ENCODE measurements at regions not wholly inside any gene's neighbourhood (a gene's known extent, or its start where the extent isn't known, plus 50 kb on each side); places are given as distances from the start of the nearest gene placed in this dataset.

GRCh38 chr11:116262370-116262769, 510.4 kb downstream of the BUD13 start:
- Histone ChIP-seq H3K36me3 (ENCODE audit: insufficient read depth, low read length) (no peaks in the 10 kb centered on the region), H3K27ac (ENCODE audit: low read depth, low read length, poor library complexity, severe bottlenecking) (no peak overlapping the region), H3K4me2 (ENCODE audit: low read length) (no peak overlapping the region), H2AFZ (ENCODE audit: low read length) (no peak overlapping the region), H4K20me1 (ENCODE audit: insufficient read depth, low read length) (no peaks in the 10 kb centered on the region), H3K9me2 (ENCODE audit: low read depth, low read length) (no peaks in the 10 kb centered on the region), H3K4me1 (ENCODE audit: insufficient read depth, low read length, severe bottlenecking) (no peaks in the 10 kb centered on the region), H3K79me2 (ENCODE audit: insufficient read depth, low read length) (no peaks in the 10 kb centered on the region), H3K27me3 (ENCODE audit: insufficient read depth, low read length) (no peaks in the 10 kb centered on the region), H3F3A (ENCODE audit: insufficient read depth, low read length) (no peaks in the 10 kb centered on the region), H3K9me3 (ENCODE audit: low read length) (no peaks in the 10 kb centered on the region), H3K4me3 (ENCODE audit: low read depth, low read length, poor library complexity, severe bottlenecking) (no peak overlapping the region), H3K9ac (ENCODE audit: low read length) (no peak overlapping the region)
- TF ChIP-seq CTCF (IDR thresholded peaks at IDR 0.05; ENCODE audit: low read length): no peak
- no peak for TF ChIP-seq EZH2 (IDR thresholded peaks at IDR 0.05; ENCODE audit: borderline replicate concordance, low read length)

GRCh38 chr11:116261606-116262005, 511.2 kb downstream of the BUD13 start:
- no peaks in the 10 kb centered on the region for H4K20me1 ChIP-seq (ENCODE audit: insufficient read depth, low read length)
- no peaks in the 10 kb centered on the region for H3K4me1 ChIP-seq (ENCODE audit: insufficient read depth, low read length, severe bottlenecking)
- H2AFZ ChIP-seq (ENCODE audit: low read length): no peak overlapping the region
- no peak overlapping the region for H3K4me2 ChIP-seq (ENCODE audit: low read length)
- H3K4me3 ChIP-seq (ENCODE audit: low read depth, low read length, poor library complexity, severe bottlenecking): no peak overlapping the region
- H3K9ac ChIP-seq (ENCODE audit: low read length): no peak overlapping the region
- no peak overlapping the region for H3K27ac ChIP-seq (ENCODE audit: low read depth, low read length, poor library complexity, severe bottlenecking)
- no peak for TF ChIP-seq EZH2 (IDR thresholded peaks at IDR 0.05; ENCODE audit: borderline replicate concordance, low read length)
- H3K79me2 ChIP-seq (ENCODE audit: insufficient read depth, low read length): no peaks in the 10 kb centered on the region
- no peaks in the 10 kb centered on the region for H3K9me2 ChIP-seq (ENCODE audit: low read depth, low read length)
- H3F3A ChIP-seq (ENCODE audit: insufficient read depth, low read length): no peaks in the 10 kb centered on the region
- H3K36me3 ChIP-seq (ENCODE audit: insufficient read depth, low read length): no peaks in the 10 kb centered on the region
- no peaks in the 10 kb centered on the region for H3K9me3 ChIP-seq (ENCODE audit: low read length)
- no peaks in the 10 kb centered on the region for H3K27me3 ChIP-seq (ENCODE audit: insufficient read depth, low read length)

- no peaks in the 10 kb centered on the region for H3K4me1 ChIP-seq (ENCODE audit: insufficient read depth, low read length, severe bottlenecking)
- no peaks in the 10 kb centered on the region for H3K36me3 ChIP-seq (ENCODE audit: insufficient read depth, low read length)
- H3K9me2 ChIP-seq (ENCODE audit: low read depth, low read length): no peaks in the 10 kb centered on the region
- no peaks in the 10 kb centered on the region for H3K9me3 ChIP-seq (ENCODE audit: low read length)
- H3K4me2 ChIP-seq (ENCODE audit: low read length): no peak overlapping the region
- no peaks in the 10 kb centered on the region for H4K20me1 ChIP-seq (ENCODE audit: insufficient read depth, low read length)
- H3K27me3 ChIP-seq (ENCODE audit: insufficient read depth, low read length): no peaks in the 10 kb centered on the region
- no peak overlapping the region for H3K9ac ChIP-seq (ENCODE audit: low read length)
- H3K4me3 ChIP-seq (ENCODE audit: low read depth, low read length, poor library complexity, severe bottlenecking): no peak overlapping the region
- H3K79me2 ChIP-seq (ENCODE audit: insufficient read depth, low read length): no peaks in the 10 kb centered on the region
- H2AFZ ChIP-seq (ENCODE audit: low read length): no peak overlapping the region
- no peaks in the 10 kb centered on the region for H3F3A ChIP-seq (ENCODE audit: insufficient read depth, low read length)
- TF ChIP-seq CTCF (IDR thresholded peaks at IDR 0.05; ENCODE audit: low read length) (no peak), EZH2 (IDR thresholded peaks at IDR 0.05; ENCODE audit: borderline replicate concordance, low read length) (no peak)
- H3K27ac ChIP-seq (ENCODE audit: low read depth, low read length, poor library complexity, severe bottlenecking): no peak overlapping the region
Measured at GRCh38 chr11:116258821-116259220, 514.0 kb downstream of the BUD13 start.

- TF ChIP-seq EZH2 (IDR thresholded peaks at IDR 0.05; ENCODE audit: borderline replicate concordance, low read length) (no peak), CTCF (IDR thresholded peaks at IDR 0.05; ENCODE audit: low read length) (no peak)
- Histone ChIP-seq H3K4me1 (ENCODE audit: insufficient read depth, low read length, severe bottlenecking) (no peaks in the 10 kb centered on the region), H3K9ac (ENCODE audit: low read length) (no peak overlapping the region), H3K27ac (ENCODE audit: low read depth, low read length, poor library complexity, severe bottlenecking) (no peak overlapping the region), H3K27me3 (ENCODE audit: insufficient read depth, low read length) (no peaks in the 10 kb centered on the region), H3K9me2 (ENCODE audit: low read depth, low read length) (no peaks in the 10 kb centered on the region), H3K4me2 (ENCODE audit: low read length) (no peak overlapping the region), H3K79me2 (ENCODE audit: insufficient read depth, low read length) (no peaks in the 10 kb centered on the region), H2AFZ (ENCODE audit: low read length) (no peak overlapping the region), H4K20me1 (ENCODE audit: insufficient read depth, low read length) (no peaks in the 10 kb centered on the region), H3K9me3 (ENCODE audit: low read length) (no peaks in the 10 kb centered on the region), H3K36me3 (ENCODE audit: insufficient read depth, low read length) (no peaks in the 10 kb centered on the region), H3K4me3 (ENCODE audit: low read depth, low read length, poor library complexity, severe bottlenecking) (no peak overlapping the region), H3F3A (ENCODE audit: insufficient read depth, low read length) (no peaks in the 10 kb centered on the region)
Measured at GRCh38 chr11:116257883-116258282, 514.9 kb downstream of the BUD13 start.

Data from OCI-LY1 (cell line).